HepG2 (cell line): ENCODE measurements at regions not wholly inside any gene's neighbourhood (a gene's known extent, or its start where the extent isn't known, plus 50 kb on each side); places are given as distances from the start of the nearest gene placed in this dataset.

Source experiments
- ATAC-seq: fragments of 200-7000 bp; cut with Tn5 transposase; 3 replicates; pipeline ENCODE4 v1.9.1; 2020; ENCODE audit warnings: mild to moderate bottlenecking, moderate library complexity
- BruUV-seq: library from RNA; stranded (reverse); fragments of 400-500 nt; replicated peaks from 2 replicates; lab custom pipeline; 2021; lab: Mats Ljungman, UMichigan
- CTCF ChIA-PET: fragments of 300-600 bp; formaldehyde crosslinking; extraction: SDS; loops from one replicate; lab custom pipeline; 2021; ENCODE audit warnings: low total read pairs, inconsistent platforms, low intra/inter-chr PET ratio; lab: Yijun Ruan, JAX
- POLR2A ChIA-PET: fragments of 350-600 bp; sonication (Branson Sonifier 250); formaldehyde crosslinking; loops from one replicate; lab custom pipeline; 2020; ENCODE audit warnings: antibody characterized with exemption, inconsistent platforms; lab: Yijun Ruan, JAX
- DNase-seq: peaks from one replicate; pipeline ENCODE4 v3.0.0-alpha.2; 2015; ENCODE audit warnings: low spot score
- FAIRE-seq: peaks from 3 replicates; lab custom pipeline; 2011; peaks lifted over from hg19 to GRCh38; lab: Jason Lieb, UNC
- H2AFZ ChIP-seq: one replicate; pipeline ENCODE4 v1.6.1; 2011; ENCODE audit warnings: low read length, inconsistent platforms
- H3K27ac ChIP-seq: fragments of 300-600 bp; 3 replicates; pipeline ENCODE4 v1.8.0; 2011; ENCODE audit warnings: mixed run types, mild to moderate bottlenecking, mixed read lengths, low read length, inconsistent platforms; ENCODE audit not compliant: insufficient read depth; ENCODE audit errors: extremely low read length
- H3K27me3 ChIP-seq, 2 experiments: fragments of 200-600 bp in 1 of 2; 2 replicates in 1 of 2; 3 replicates in 1 of 2; pipeline versions ENCODE4 v1.6.0 to v1.8.0; 2011; ENCODE audit warnings: low read length in 2 of 2, mild to moderate bottlenecking in 2 of 2, moderate library complexity in 2 of 2, inconsistent platforms in 1 of 2; ENCODE audit not compliant: insufficient read depth in 2 of 2, control insufficient read depth in 1 of 2
- H3K36me3 ChIP-seq, 2 experiments: fragments of 200-600 bp in 1 of 2; replicated peaks in 1 of 2; 2 replicates in 1 of 2; 3 replicates in 1 of 2; pipeline versions ENCODE4 v1.5.1 to v1.8.0; 2011; ENCODE audit warnings: low read length in 2 of 2, inconsistent platforms in 1 of 2; ENCODE audit not compliant: insufficient read depth in 2 of 2, control insufficient read depth in 1 of 2
- H3K4me1 ChIP-seq: 2 replicates; pipeline ENCODE4 v1.5.1; 2012; ENCODE audit warnings: low read length, inconsistent platforms; ENCODE audit not compliant: insufficient read depth
- H3K4me2 ChIP-seq: 2 replicates; pipeline ENCODE4 v1.6.0; 2011; ENCODE audit warnings: low read depth, low read length, inconsistent platforms
- H3K4me3 ChIP-seq, 3 experiments: fragments of 200-600 bp in 1 of 3; sonication (generic), shearing (Covaris generic) in 1 of 3; replicated peaks in 1 of 3; 2 replicates each; pipeline ENCODE4 v1.5.1; 2011 to 2016; ENCODE audit warnings: low read length in 3 of 3, inconsistent platforms in 2 of 3, low read depth in 2 of 3, mild to moderate bottlenecking in 2 of 3, control low read depth in 1 of 3, mixed read lengths in 1 of 3; ENCODE audit not compliant: insufficient read depth in 1 of 3
- H3K79me2 ChIP-seq: one replicate; pipeline ENCODE4 v1.6.1; 2011; ENCODE audit warnings: low read length, inconsistent platforms; ENCODE audit not compliant: insufficient read depth
- H3K9ac ChIP-seq: 2 replicates; pipeline ENCODE4 v1.6.0; 2011; ENCODE audit warnings: mild to moderate bottlenecking, low read depth, low read length, inconsistent platforms; ENCODE audit not compliant: insufficient read depth
- H3K9me3 ChIP-seq: 2 replicates; pipeline ENCODE4 v1.5.1; 2012; ENCODE audit warnings: mild to moderate bottlenecking, low read length
- H4K20me1 ChIP-seq: 2 replicates; pipeline ENCODE4 v1.6.0; 2011; ENCODE audit warnings: inconsistent platforms, mild to moderate bottlenecking, low read length, moderate library complexity; ENCODE audit not compliant: insufficient read depth
- ATF1 ChIP-seq: IDR thresholded peaks from 2 replicates; pipeline ENCODE4 v1.6.1; 2016; ENCODE audit warnings: mild to moderate bottlenecking, control low read depth
- KAT8 ChIP-seq: IDR thresholded peaks from 2 replicates; pipeline ENCODE4 v1.6.1; 2016; ENCODE audit warnings: missing genetic modification reagents, missing compliant biosample characterization
- TEAD2 ChIP-seq: sonication (generic); formaldehyde crosslinking; IDR thresholded peaks from 2 replicates; pipeline ENCODE4 v1.9.0; 2021; ENCODE audit warnings: missing genetic modification reagents
- ZFP82 ChIP-seq: sonication (generic); formaldehyde crosslinking; IDR thresholded peaks from 2 replicates; pipeline ENCODE4 v1.5.1; 2020; ENCODE audit warnings: mild to moderate bottlenecking, missing genetic modification reagents, borderline replicate concordance
- ZNF33B ChIP-seq: sonication (generic); formaldehyde crosslinking; IDR thresholded peaks from 2 replicates; pipeline ENCODE4 v1.5.1; 2020; ENCODE audit warnings: mild to moderate bottlenecking, missing genetic modification reagents
- ZSCAN31 ChIP-seq: sonication (generic); formaldehyde crosslinking; IDR thresholded peaks from 2 replicates; pipeline ENCODE4 v1.5.0; 2020; ENCODE audit warnings: low read depth, mild to moderate bottlenecking, missing genetic modification reagents
- WGBS: methylation state at CpG from one replicate; pipeline ENCODE4 v1.1.6; 2017; ENCODE audit warnings: low lambda C conversion rate; 5-methylcytosine and 5-hydroxymethylcytosine counted together
- in situ Hi-C: cut with HindIII; loops from 2 replicates; pipeline ENCODE4 v1.10.0; 2017; ENCODE audit warnings: low pct_unique_long_range_greater_than_20kb; ENCODE audit not compliant: extremely low pct_ligation_motif_present
- intact Hi-C: fragments of 100-400 bp; cut with micrococcal nuclease; formaldehyde crosslinking; loops from one replicate; pipeline ENCODE4 v1.10.0; 2022; ENCODE audit not compliant: unreplicated experiment
- TF ChIP-seq, protein P1 (sequence below): sonication (generic); formaldehyde crosslinking; IDR thresholded peaks from 2 replicates; pipeline ENCODE4 v1.4.0; 2020; ENCODE audit warnings: missing genetic modification reagents
- TF ChIP-seq, protein P2 (sequence below): sonication (generic); formaldehyde crosslinking; IDR thresholded peaks from 2 replicates; pipeline ENCODE4 v1.9.0; 2021; ENCODE audit warnings: missing genetic modification reagents, borderline replicate concordance
- TF ChIP-seq, protein P3 (sequence below): sonication (generic); formaldehyde crosslinking; IDR thresholded peaks from 2 replicates; pipeline ENCODE4 v1.4.0; 2020; ENCODE audit warnings: missing genetic modification reagents

DNA sequence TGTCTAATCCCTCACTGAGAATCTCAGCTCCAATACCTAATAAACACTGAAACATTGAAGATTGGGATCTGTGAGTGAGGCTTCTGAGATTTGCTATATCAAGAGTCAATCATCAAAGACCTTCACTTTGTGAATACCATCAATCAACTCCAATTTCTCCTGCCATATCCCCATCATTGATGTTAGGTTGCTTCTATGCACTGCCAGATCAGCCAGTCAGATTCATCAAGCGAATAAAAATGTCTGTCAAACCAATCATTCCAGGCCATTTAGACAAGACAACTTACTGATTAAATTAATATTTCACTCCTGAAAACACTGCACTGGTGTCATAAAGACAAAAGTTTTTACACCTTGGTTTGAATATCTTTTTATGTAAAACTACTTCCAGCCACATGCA lies 1295.5 kb upstream of the LRRTM1 start:
- ChIA-PET POLR2A (no interaction called here), CTCF (no interaction called here)
- no peaks in the 10 kb centered on the region for H4K20me1 ChIP-seq
- FAIRE-seq (no peak), ATAC-seq (no peak), DNase-seq (no peak)
- no peak overlapping the region for H3K4me2 ChIP-seq
- H3K79me2 ChIP-seq: no peaks in the 10 kb centered on the region
- H3K36me3 ChIP-seq: no peaks in the 10 kb centered on the region
- in situ Hi-C loops (no loop called here), intact Hi-C loops (no loop called here)
- no peak overlapping the region for H3K4me3 ChIP-seq
- BruUV-seq: no TSS peak
- peaks cover 5% of the 10 kb centered on the region; the same call in 1 of the 2 replicates for H3K9me3 ChIP-seq
- WGBS: 5% methylated on average over 1 of the region's 1 CpG
- H3K9ac ChIP-seq: no peak overlapping the region
- no peak for TF ChIP-seq ZSCAN31 (CRISPR knock-in tag)
- no peaks in the 10 kb centered on the region for H3K4me1 ChIP-seq
- no peaks in the 10 kb centered on the region for H3K27me3 ChIP-seq
- no peak overlapping the region for H2AFZ ChIP-seq
- H3K27ac ChIP-seq: no peak overlapping the region

DNA sequence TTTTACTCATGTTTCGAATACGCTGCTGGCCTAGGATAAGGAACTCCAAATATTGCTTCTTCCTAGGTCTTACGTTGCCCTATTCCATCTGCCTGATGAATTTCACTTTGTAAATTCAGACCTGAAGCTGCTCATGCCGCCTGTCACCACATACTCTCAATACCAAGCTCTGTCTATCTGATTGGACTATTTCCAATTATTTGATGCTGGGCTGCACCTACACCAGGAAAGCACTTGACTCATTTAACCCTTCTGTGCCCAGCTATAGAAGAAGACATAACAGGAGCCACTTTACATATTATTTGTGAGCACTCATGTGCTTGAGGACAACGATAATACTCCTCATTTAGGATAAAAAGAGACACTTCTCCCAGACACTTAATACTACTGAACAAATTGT lies 1293.9 kb upstream of the LRRTM1 start:
- no peak for FAIRE-seq
- no peak for DNase-seq
- Histone ChIP-seq H2AFZ (no peak overlapping the region), H3K79me2 (no peaks in the 10 kb centered on the region), H3K4me2 (no peak overlapping the region), H3K4me3 (no peak overlapping the region), H3K27me3 (no peaks in the 10 kb centered on the region), H3K27ac (no peak overlapping the region), H4K20me1 (no peaks in the 10 kb centered on the region), H3K9me3 (peaks cover 2% of the 10 kb centered on the region; the same call in 1 of the 2 replicates), H3K4me1 (no peaks in the 10 kb centered on the region), H3K36me3 (no peaks in the 10 kb centered on the region), H3K9ac (no peak overlapping the region)
- 2% methylated on average over 5 of the region's 5 CpGs for WGBS
- BruUV-seq: no TSS peak
- ChIA-PET CTCF (no interaction called here), POLR2A (no interaction called here)
- ATAC-seq: no peak
- in situ Hi-C loops (no loop called here), intact Hi-C loops (no loop called here)
- TF ChIP-seq, protein P1, sequence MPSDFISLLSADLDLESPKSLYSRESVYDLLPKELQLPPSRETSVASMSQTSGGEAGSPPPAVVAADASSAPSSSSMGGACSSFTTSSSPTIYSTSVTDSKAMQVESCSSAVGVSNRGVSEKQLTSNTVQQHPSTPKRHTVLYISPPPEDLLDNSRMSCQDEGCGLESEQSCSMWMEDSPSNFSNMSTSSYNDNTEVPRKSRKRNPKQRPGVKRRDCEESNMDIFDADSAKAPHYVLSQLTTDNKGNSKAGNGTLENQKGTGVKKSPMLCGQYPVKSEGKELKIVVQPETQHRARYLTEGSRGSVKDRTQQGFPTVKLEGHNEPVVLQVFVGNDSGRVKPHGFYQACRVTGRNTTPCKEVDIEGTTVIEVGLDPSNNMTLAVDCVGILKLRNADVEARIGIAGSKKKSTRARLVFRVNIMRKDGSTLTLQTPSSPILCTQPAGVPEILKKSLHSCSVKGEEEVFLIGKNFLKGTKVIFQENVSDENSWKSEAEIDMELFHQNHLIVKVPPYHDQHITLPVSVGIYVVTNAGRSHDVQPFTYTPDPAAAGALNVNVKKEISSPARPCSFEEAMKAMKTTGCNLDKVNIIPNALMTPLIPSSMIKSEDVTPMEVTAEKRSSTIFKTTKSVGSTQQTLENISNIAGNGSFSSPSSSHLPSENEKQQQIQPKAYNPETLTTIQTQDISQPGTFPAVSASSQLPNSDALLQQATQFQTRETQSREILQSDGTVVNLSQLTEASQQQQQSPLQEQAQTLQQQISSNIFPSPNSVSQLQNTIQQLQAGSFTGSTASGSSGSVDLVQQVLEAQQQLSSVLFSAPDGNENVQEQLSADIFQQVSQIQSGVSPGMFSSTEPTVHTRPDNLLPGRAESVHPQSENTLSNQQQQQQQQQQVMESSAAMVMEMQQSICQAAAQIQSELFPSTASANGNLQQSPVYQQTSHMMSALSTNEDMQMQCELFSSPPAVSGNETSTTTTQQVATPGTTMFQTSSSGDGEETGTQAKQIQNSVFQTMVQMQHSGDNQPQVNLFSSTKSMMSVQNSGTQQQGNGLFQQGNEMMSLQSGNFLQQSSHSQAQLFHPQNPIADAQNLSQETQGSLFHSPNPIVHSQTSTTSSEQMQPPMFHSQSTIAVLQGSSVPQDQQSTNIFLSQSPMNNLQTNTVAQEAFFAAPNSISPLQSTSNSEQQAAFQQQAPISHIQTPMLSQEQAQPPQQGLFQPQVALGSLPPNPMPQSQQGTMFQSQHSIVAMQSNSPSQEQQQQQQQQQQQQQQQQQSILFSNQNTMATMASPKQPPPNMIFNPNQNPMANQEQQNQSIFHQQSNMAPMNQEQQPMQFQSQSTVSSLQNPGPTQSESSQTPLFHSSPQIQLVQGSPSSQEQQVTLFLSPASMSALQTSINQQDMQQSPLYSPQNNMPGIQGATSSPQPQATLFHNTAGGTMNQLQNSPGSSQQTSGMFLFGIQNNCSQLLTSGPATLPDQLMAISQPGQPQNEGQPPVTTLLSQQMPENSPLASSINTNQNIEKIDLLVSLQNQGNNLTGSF (CRISPR knock-in tag): no peak
- TF ChIP-seq KAT8 (CRISPR knock-in tag): no peak
- no peak for TF ChIP-seq ZNF33B (CRISPR knock-in tag)
- TF ChIP-seq, protein P2, sequence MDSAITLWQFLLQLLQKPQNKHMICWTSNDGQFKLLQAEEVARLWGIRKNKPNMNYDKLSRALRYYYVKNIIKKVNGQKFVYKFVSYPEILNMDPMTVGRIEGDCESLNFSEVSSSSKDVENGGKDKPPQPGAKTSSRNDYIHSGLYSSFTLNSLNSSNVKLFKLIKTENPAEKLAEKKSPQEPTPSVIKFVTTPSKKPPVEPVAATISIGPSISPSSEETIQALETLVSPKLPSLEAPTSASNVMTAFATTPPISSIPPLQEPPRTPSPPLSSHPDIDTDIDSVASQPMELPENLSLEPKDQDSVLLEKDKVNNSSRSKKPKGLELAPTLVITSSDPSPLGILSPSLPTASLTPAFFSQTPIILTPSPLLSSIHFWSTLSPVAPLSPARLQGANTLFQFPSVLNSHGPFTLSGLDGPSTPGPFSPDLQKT (CRISPR knock-in tag): no peak
- no peak for TF ChIP-seq ATF1
- TF ChIP-seq, protein P3, sequence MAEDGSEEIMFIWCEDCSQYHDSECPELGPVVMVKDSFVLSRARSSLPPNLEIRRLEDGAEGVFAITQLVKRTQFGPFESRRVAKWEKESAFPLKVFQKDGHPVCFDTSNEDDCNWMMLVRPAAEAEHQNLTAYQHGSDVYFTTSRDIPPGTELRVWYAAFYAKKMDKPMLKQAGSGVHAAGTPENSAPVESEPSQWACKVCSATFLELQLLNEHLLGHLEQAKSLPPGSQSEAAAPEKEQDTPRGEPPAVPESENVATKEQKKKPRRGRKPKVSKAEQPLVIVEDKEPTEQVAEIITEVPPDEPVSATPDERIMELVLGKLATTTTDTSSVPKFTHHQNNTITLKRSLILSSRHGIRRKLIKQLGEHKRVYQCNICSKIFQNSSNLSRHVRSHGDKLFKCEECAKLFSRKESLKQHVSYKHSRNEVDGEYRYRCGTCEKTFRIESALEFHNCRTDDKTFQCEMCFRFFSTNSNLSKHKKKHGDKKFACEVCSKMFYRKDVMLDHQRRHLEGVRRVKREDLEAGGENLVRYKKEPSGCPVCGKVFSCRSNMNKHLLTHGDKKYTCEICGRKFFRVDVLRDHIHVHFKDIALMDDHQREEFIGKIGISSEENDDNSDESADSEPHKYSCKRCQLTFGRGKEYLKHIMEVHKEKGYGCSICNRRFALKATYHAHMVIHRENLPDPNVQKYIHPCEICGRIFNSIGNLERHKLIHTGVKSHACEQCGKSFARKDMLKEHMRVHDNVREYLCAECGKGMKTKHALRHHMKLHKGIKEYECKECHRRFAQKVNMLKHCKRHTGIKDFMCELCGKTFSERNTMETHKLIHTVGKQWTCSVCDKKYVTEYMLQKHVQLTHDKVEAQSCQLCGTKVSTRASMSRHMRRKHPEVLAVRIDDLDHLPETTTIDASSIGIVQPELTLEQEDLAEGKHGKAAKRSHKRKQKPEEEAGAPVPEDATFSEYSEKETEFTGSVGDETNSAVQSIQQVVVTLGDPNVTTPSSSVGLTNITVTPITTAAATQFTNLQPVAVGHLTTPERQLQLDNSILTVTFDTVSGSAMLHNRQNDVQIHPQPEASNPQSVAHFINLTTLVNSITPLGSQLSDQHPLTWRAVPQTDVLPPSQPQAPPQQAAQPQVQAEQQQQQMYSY (CRISPR knock-in tag): no peak
- TF ChIP-seq TEAD2 (CRISPR knock-in tag): no peak
- no peak for TF ChIP-seq ZFP82
